ENCODE measurements at regions not wholly inside any gene's neighbourhood (a gene's known extent, or its start where the extent isn't known, plus 50 kb on each side); places are given as distances from the start of the nearest gene placed in this dataset.

DNA sequence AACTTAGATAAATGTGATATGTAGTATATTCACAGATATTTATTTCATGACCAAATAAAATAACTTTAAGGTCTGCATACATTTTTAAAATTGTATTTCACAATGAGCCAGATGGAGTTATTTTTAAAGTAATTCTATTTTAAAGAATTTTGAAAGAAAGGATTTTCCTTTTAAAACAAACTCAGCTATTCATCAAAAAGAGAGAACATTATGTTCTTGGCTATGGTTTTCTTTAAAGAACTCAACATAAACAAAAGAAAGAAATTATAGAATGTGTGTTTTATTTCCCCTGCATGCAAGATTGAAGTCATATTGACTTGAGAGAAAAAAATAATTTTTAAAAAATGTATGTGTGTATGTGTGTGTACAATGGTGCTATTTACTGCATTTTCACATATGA is 1023.6 kb upstream of the CITED2 start:
- TF ChIP-seq CTCF (IDR thresholded peaks at IDR 0.05): no peak
- no peak for TF ChIP-seq ZFX (IDR thresholded peaks at IDR 0.05; ENCODE audit: borderline replicate concordance)
